K562 (cell line): ENCODE measurements at regions not wholly inside any gene's neighbourhood (a gene's known extent, or its start where the extent isn't known, plus 50 kb on each side); places are given as distances from the start of the nearest gene placed in this dataset.

ENCODE experiments used
- ATAC-seq: fragments of 200-7000 bp; cut with Tn5 transposase; 3 replicates; pipeline ENCODE4 v1.9.1; 2020; ENCODE audit warnings: moderate library complexity
- BruUV-seq: library from RNA; stranded (reverse); fragments of 400-500 nt; replicated peaks from 2 replicates; lab custom pipeline; 2021; lab: Mats Ljungman, UMichigan
- CTCF ChIA-PET: fragments of 300-600 bp; formaldehyde crosslinking; extraction: SDS; loops from one replicate; lab custom pipeline; 2021; ENCODE audit warnings: low intra/inter-chr PET ratio; lab: Yijun Ruan, JAX
- POLR2A ChIA-PET: fragments of 300-600, 350-650 bp; sonication (Branson Sonifier 250); formaldehyde crosslinking; extraction: SDS; loops from one replicate; lab custom pipeline; 2021; ENCODE audit warnings: antibody characterized with exemption, inconsistent platforms; lab: Yijun Ruan, JAX
- DNase-seq, 4 experiments: peaks; one replicate each; pipeline versions ENCODE4 v3.0.0 to v3.0.0-alpha.2; 2011 to 2018; ENCODE audit warnings: low spot score in 3 of 4, mixed read lengths in 3 of 4; ENCODE audit errors: extremely low read depth in 1 of 4
- FAIRE-seq: peaks from 2 replicates; lab custom pipeline; 2011; peaks lifted over from hg19 to GRCh38; lab: Jason Lieb, UNC
- H2AFZ ChIP-seq: 2 replicates; pipeline ENCODE4 v1.6.0; 2011; ENCODE audit warnings: low read depth, low read length, control low read depth, inconsistent platforms
- H3K27ac ChIP-seq: fragments of 200-600 bp; 3 replicates; pipeline ENCODE4 v1.8.0; 2011; ENCODE audit warnings: low read depth, mild to moderate bottlenecking, control low read depth, inconsistent platforms, low read length, moderate library complexity, mixed read lengths; ENCODE audit errors: extremely low read depth
- H3K27me3 ChIP-seq, 2 experiments: fragments of 300-600 bp in 1 of 2; 2 replicates in 1 of 2; 3 replicates in 1 of 2; pipeline versions ENCODE4 v1.6.0 to v1.8.0; 2011; ENCODE audit warnings: inconsistent platforms in 2 of 2, low read length in 2 of 2, mild to moderate bottlenecking in 1 of 2, mixed read lengths in 1 of 2, moderate library complexity in 1 of 2; ENCODE audit not compliant: control insufficient read depth in 2 of 2, insufficient read depth in 2 of 2
- H3K36me3 ChIP-seq: fragments of 300-600 bp; 3 replicates; pipeline ENCODE4 v1.8.0; 2011; ENCODE audit warnings: mild to moderate bottlenecking, low read length, inconsistent platforms; ENCODE audit not compliant: control insufficient read depth, insufficient read depth
- H3K4me1 ChIP-seq, 2 experiments: fragments of 200-600 bp in 1 of 2; replicated peaks in 1 of 2; 2 replicates in 1 of 2; 3 replicates in 1 of 2; pipeline versions ENCODE4 v1.5.1 to v1.8.0; 2011; ENCODE audit warnings: inconsistent platforms in 2 of 2, low read length in 2 of 2, mild to moderate bottlenecking in 1 of 2, mixed read lengths in 1 of 2, moderate library complexity in 1 of 2; ENCODE audit not compliant: control insufficient read depth in 2 of 2, insufficient read depth in 2 of 2
- H3K4me2 ChIP-seq: 2 replicates; pipeline ENCODE4 v1.6.1; 2011; ENCODE audit warnings: low read length, control low read depth, inconsistent platforms, mixed read lengths; ENCODE audit not compliant: insufficient read depth
- H3K4me3 ChIP-seq: fragments of 200-600 bp; sonication (generic), shearing (Covaris generic); 2 replicates; pipeline ENCODE4 v1.5.1; 2016; ENCODE audit warnings: control low read depth, inconsistent platforms
- H3K79me2 ChIP-seq: fragments of 200-600 bp; 3 replicates; pipeline ENCODE4 v1.8.0; 2011; ENCODE audit warnings: low read length, inconsistent platforms; ENCODE audit not compliant: control insufficient read depth, insufficient read depth
- H3K9ac ChIP-seq, 2 experiments: 2 replicates each; pipeline versions ENCODE4 v1.6.0 to v1.6.1; 2011; ENCODE audit warnings: low read depth in 2 of 2, low read length in 2 of 2, control low read depth in 1 of 2, inconsistent platforms in 1 of 2, mild to moderate bottlenecking in 1 of 2, mixed read lengths in 1 of 2; ENCODE audit not compliant: insufficient read depth in 1 of 2
- H3K9me1 ChIP-seq: one replicate; pipeline ENCODE4 v1.6.0; 2011; ENCODE audit warnings: inconsistent platforms, mild to moderate bottlenecking, low read length, moderate library complexity; ENCODE audit not compliant: control insufficient read depth, insufficient read depth
- H3K9me3 ChIP-seq: replicated peaks from 2 replicates; pipeline ENCODE4 v1.5.1; 2011; ENCODE audit warnings: low read depth, low read length, inconsistent platforms; ENCODE audit not compliant: control insufficient read depth, insufficient read depth
- H4K20me1 ChIP-seq: replicated peaks from 2 replicates; pipeline ENCODE4 v1.6.1; 2011; ENCODE audit warnings: low read length, inconsistent platforms, mixed read lengths; ENCODE audit not compliant: control insufficient read depth, insufficient read depth
- CEBPB ChIP-seq: fragments of 450-650 bp; IDR thresholded peaks from 2 replicates; pipeline ENCODE4 v1.6.1; 2016; ENCODE audit warnings: missing genetic modification characterization, missing compliant biosample characterization
- CREBBP ChIP-seq: IDR thresholded peaks from one replicate; pipeline ENCODE4 v1.6.1; 2012; ENCODE audit warnings: low read depth, mild to moderate bottlenecking, control low read depth, inconsistent platforms, low read length
- GATAD2A ChIP-seq: fragments of 450-650 bp; IDR thresholded peaks from 2 replicates; pipeline ENCODE4 v1.6.1; 2017
- HES1 ChIP-seq: fragments of 450-650 bp; IDR thresholded peaks from 2 replicates; pipeline ENCODE4 v1.6.1; 2016; ENCODE audit warnings: low read depth, mild to moderate bottlenecking, moderate library complexity
- POLR2G ChIP-seq: fragments of 200-400 bp; formaldehyde crosslinking; IDR thresholded peaks from 2 replicates; pipeline ENCODE4 v1.6.1; 2017; ENCODE audit warnings: low read depth, mild to moderate bottlenecking, antibody characterized with exemption, low read length, moderate library complexity
- RBM15 ChIP-seq: fragments of 200-400 bp; formaldehyde crosslinking; IDR thresholded peaks from 2 replicates; pipeline ENCODE4 v1.6.1; 2018; ENCODE audit warnings: mild to moderate bottlenecking, low read length, moderate library complexity; ENCODE audit not compliant: insufficient read depth
- TOE1 ChIP-seq, 2 experiments: fragments of 450-650 bp in 1 of 2; sonication (generic) in 1 of 2; formaldehyde crosslinking in 1 of 2; IDR thresholded peaks; 2 replicates each; pipeline versions ENCODE4 v1.7.1 to v1.8.0; 2016 to 2022; ENCODE audit warnings: borderline replicate concordance in 2 of 2, mild to moderate bottlenecking in 2 of 2, antibody characterized with exemption in 1 of 2, inconsistent platforms in 1 of 2, low read depth in 1 of 2, missing genetic modification reagents in 1 of 2, moderate library complexity in 1 of 2
- ZBED1 ChIP-seq: IDR thresholded peaks from 2 replicates; pipeline ENCODE4 v1.6.1; 2014
- WGBS: fragments of 100-300 bp; shearing (Covaris generic); methylation state at CpG from one replicate; pipeline ENCODE4 v1.1.6; 2016; ENCODE audit warnings: low coverage, mixed read lengths; ENCODE audit not compliant: insufficient coverage; ENCODE audit errors: missing lambda C conversion rate; 5-methylcytosine and 5-hydroxymethylcytosine counted together
- in situ Hi-C: fragments of 300-500 bp; cut with MboI; formaldehyde crosslinking; loops from 4 replicates; pipeline ENCODE4 v1.15.0; 2018; ENCODE audit warnings: inconsistent platforms, mixed read lengths
- intact Hi-C: fragments of 100-400 bp; cut with micrococcal nuclease; formaldehyde crosslinking; loops from 2 replicates; pipeline ENCODE4 v1.14.2; 2022

GRCh38 chr2:194896871-194897270, 760.2 kb upstream of the SLC39A10 start:
- no peak for DNase-seq
- TF ChIP-seq ZBED1 (no peak), RBM15 (no peak), POLR2G (no peak), HES1 (no peak), CEBPB (tag) (no peak), TOE1 (IDR thresholded peaks at IDR 0.05; ENCODE audit: borderline replicate concordance) (no peak), TOE1 (CRISPR knock-in tag; IDR thresholded peaks at IDR 0.05; ENCODE audit: borderline replicate concordance, low read depth) (no peak), CREBBP (no peak), GATAD2A (no peak)
- TF ChIP-seq, all 486 proteins: peak for 0
- CTCF ChIA-PET = no interaction called here
- Histone ChIP-seq H3K9me3 (no peaks in the 10 kb centered on the region), H3K79me2 (no peaks in the 10 kb centered on the region), H2AFZ (no peak overlapping the region), H3K36me3 (no peaks in the 10 kb centered on the region), H3K9me1 (no peaks in the 10 kb centered on the region), H3K9ac (no peak overlapping the region), H3K4me2 (no peak overlapping the region), H3K4me1 (no peaks in the 10 kb centered on the region), H3K27me3 (no peaks in the 10 kb centered on the region), H4K20me1 (no peaks in the 10 kb centered on the region), H3K4me3 (no peak overlapping the region), H3K27ac (no peak overlapping the region)
- no TSS peak for BruUV-seq
- intact Hi-C loops (no loop called here), in situ Hi-C loops (no loop called here)
- 0% methylated on average over 2 of the region's 2 CpGs for WGBS
- FAIRE-seq (no peak), ATAC-seq (no peak)
- POLR2A ChIA-PET = no interaction called here
